HG02852 (cell line): ENCODE measurements at regions not wholly inside any gene's neighbourhood (a gene's known extent, or its start where the extent isn't known, plus 50 kb on each side); places are given as distances from the start of the nearest gene placed in this dataset.

ENCODE experiments used
- ATAC-seq: cut with Tn5 transposase; IDR thresholded peaks from one replicate; pipeline ENCODE4 v1.9.1; 2021; ENCODE audit warnings: mild to moderate bottlenecking, moderate library complexity; ENCODE audit not compliant: unreplicated experiment

GRCh38 chr2:45301307-45302277 is 292.3 kb upstream of the SIX2 start:
- ATAC-seq, result no peak

- no peak for ATAC-seq
Measured at GRCh38 chr2:45300026-45300750, 290.9 kb upstream of the SIX2 start.

- no peak for ATAC-seq
Measured at GRCh38 chr2:45299361-45299760, 290.1 kb upstream of the SIX2 start.

GRCh38 chr2:45293182-45293581 is 283.9 kb upstream of the SIX2 start:
- ATAC-seq, result no peak

GRCh38 chr2:45291296-45291701 is 282.0 kb upstream of the SIX2 start:
- ATAC-seq, result no peak

GRCh38 chr2:45289997-45290709 is 280.9 kb upstream of the SIX2 start:
- peak; percentile 85 for ATAC-seq

GRCh38 chr2:45288532-45289417 is 279.5 kb upstream of the SIX2 start:
- no peak for ATAC-seq

GRCh38 chr2:45287045-45287444 is 277.8 kb upstream of the SIX2 start:
- ATAC-seq, result no peak

- no peak for ATAC-seq
Measured at GRCh38 chr2:45285771-45286390, 276.6 kb upstream of the SIX2 start.

GRCh38 chr2:45285311-45285710 is 276.1 kb upstream of the SIX2 start:
- ATAC-seq, result no peak

GRCh38 chr2:45284621-45284995 is 275.4 kb upstream of the SIX2 start:
- ATAC-seq, result no peak

- no peak for ATAC-seq
Measured at GRCh38 chr2:45283764-45284620, 274.7 kb upstream of the SIX2 start.

- no peak for ATAC-seq
Measured at GRCh38 chr2:45282646-45283045, 273.4 kb upstream of the SIX2 start.

- ATAC-seq, result no peak
Measured at GRCh38 chr2:45281311-45281710, 272.1 kb upstream of the SIX2 start.

GRCh38 chr2:45280794-45281193 is 271.5 kb upstream of the SIX2 start:
- no peak for ATAC-seq

GRCh38 chr2:45279356-45279755 is 270.1 kb upstream of the SIX2 start:
- ATAC-seq, result no peak

- no peak for ATAC-seq
Measured at GRCh38 chr2:45278365-45279078, 269.3 kb upstream of the SIX2 start.

GRCh38 chr2:45276914-45277313 is 267.7 kb upstream of the SIX2 start:
- ATAC-seq, result no peak
